ENCODE measurements at regions not wholly inside any gene's neighbourhood (a gene's known extent, or its start where the extent isn't known, plus 50 kb on each side); places are given as distances from the start of the nearest gene placed in this dataset.

- TF ChIP-seq CTCF (IDR thresholded peaks at IDR 0.05), result no peak
- no peak overlapping the region for H3K4me3 ChIP-seq
- no peak overlapping the region for H3K27ac ChIP-seq
- no peak for DNase-seq (ENCODE audit: low spot score)
These were observed 98.4 kb upstream of the KAZN start for GRCh38 chr1:14500041-14500440.

GRCh38 chr1:14500912-14501311 lies 97.6 kb upstream of the KAZN start:
- no peak for TF ChIP-seq CTCF (IDR thresholded peaks at IDR 0.05)
- no peak overlapping the region for H3K4me3 ChIP-seq
- no peak overlapping the region for H3K27ac ChIP-seq
- no peak for DNase-seq (ENCODE audit: low spot score)

- Histone ChIP-seq H3K27ac (no peak overlapping the region), H3K4me3 (no peak overlapping the region)
- no peak for TF ChIP-seq CTCF (IDR thresholded peaks at IDR 0.05)
- no peak for DNase-seq (ENCODE audit: low spot score)
These were observed 94.0 kb upstream of the KAZN start for GRCh38 chr1:14504517-14504916.

DNA sequence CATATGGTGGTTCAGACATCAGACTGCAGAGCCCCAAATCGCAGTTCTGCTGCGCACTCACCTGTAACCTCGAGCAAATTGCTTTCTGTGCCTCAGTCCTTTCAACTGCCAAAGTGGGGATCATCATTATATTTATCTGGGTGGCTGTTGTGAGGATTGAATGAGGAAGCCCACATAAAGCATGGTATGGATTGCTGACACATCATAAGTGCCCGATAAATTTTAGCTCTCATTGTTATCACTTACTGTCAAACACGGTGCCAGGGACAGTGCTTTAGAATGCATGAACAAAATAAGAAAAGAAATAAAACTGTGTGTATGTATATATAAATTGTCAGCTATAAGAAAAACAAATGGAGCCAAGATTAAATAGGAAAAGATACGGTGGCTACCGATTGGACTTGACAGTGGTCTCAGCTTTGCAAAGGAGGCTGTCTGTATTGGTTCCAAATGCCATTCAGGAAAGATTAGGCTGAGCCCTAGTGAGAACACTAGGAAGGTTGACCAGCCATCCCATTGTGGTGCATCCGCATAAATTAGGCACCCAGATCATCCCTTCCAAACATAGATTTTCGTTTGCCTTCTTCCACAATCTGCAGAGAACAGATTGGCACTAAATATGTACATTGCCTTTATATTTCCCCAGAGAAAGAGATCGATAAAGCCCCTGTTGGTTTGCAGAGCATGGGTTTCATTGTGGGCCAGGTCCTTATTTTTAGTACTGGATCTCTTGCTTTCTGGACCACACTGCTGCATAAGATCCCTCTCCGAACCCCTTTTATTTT lies 91.8 kb upstream of the KAZN start:
- H3K4me3 ChIP-seq, result no peak overlapping the region
- H3K27ac ChIP-seq, result no peak overlapping the region
- TF ChIP-seq CTCF (IDR thresholded peaks at IDR 0.05), result no peak
- DNase-seq (ENCODE audit: low spot score), result no peak

- Histone ChIP-seq H3K27ac (no peak overlapping the region), H3K4me3 (no peak overlapping the region)
- DNase-seq (ENCODE audit: low spot score), result no peak
- TF ChIP-seq CTCF (IDR thresholded peaks at IDR 0.05), result no peak
These were observed 91.2 kb upstream of the KAZN start for GRCh38 chr1:14507262-14507661.

- Histone ChIP-seq H3K4me3 (no peak overlapping the region), H3K27ac (no peak overlapping the region)
- no peak for TF ChIP-seq CTCF (IDR thresholded peaks at IDR 0.05)
- DNase-seq (ENCODE audit: low spot score), result no peak
These were observed 89.9 kb upstream of the KAZN start for GRCh38 chr1:14508613-14509012.

DNA sequence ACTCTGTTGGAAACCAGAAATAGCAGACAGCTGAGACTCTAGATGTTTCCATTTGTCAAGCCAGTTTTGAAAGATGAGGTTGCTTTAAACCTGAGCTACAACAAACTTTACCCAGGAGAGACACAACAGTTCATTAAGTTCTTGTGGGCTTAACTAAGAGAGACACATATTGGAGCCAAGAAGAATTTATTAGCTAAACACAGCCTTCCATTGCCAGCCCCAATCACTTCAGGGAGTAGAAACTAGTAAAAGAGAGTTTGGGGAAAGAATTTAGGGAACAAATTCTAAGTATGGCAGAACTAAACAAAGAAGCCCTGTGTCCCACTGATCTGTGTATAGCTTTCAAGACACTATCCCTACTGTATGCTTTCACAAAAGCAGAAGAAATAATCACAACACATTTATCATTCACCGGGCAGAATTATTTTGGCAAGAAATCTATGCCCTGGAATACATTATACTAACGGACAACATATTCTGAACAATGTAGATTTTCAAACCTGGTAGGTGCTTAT lies 87.3 kb upstream of the KAZN start:
- Histone ChIP-seq H3K27ac (no peak overlapping the region), H3K4me3 (no peak overlapping the region)
- no peak for TF ChIP-seq CTCF (IDR thresholded peaks at IDR 0.05)
- no peak for DNase-seq (ENCODE audit: low spot score)
